RKO (cell line): ENCODE measurements at regions not wholly inside any gene's neighbourhood (a gene's known extent, or its start where the extent isn't known, plus 50 kb on each side); places are given as distances from the start of the nearest gene placed in this dataset.

Experiments used
- DNase-seq: peaks from one replicate; pipeline ENCODE4 v3.0.0-alpha.2; 2016; ENCODE audit warnings: low spot score

DNA sequence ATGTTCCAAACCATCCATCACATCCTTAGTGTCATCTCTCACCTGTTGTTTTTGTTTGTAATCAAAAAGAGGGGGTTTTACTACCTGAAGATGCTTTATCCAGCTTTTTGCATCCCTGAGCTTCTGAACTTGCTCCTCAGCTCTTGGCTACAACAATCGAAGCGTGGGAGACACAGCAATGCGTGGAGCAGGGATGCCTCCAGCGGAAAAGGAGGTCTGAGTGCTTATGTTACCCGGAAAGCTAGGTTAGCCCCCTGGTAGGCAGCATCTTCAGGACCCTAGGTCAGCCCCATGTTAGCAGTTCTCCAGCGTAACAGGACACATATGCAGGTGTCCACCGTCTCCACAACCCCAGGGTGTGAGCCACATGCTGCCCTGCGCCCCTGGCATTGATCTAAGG, 141.5 kb downstream of the RRAGC start:
- no peak for DNase-seq

DNA sequence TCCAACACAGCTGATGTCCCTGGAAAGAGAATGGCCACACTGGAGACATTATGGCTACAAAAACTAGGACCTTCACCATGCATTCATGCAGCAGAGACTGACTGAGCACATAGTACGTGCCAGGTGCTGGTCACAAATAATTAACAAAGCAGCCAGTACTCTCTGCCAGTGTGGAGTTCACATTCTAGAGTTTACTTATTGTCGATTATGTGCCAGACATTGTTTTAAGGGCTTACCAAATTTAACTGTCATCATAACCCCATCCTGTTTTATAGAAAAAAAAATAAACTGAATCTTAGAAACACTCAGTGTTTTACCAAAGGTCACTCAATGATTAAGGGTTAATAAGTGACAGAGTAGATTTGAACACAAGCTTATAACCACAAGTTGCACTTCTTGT, 143.3 kb downstream of the RRAGC start:
- no peak for DNase-seq

DNA sequence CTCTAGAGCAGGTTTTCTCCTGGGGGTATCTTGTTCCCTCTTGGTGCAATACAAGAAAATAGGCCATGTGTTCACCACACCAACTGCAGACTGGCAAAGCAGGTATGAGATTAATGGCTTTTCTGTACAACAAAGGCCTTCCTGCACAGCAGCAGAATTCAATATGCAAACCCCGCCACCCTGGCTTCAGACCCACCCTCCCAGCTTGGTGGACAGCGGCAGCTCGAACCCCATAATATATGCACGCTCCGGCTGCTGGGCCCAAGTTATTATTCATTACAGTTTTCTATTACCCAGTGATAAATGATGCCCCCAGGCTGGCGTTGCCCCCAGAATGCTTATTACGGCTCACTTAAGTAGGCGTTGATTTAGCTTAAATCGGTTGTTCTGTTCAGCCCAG, 144.2 kb downstream of the RRAGC start:
- no peak for DNase-seq

DNA sequence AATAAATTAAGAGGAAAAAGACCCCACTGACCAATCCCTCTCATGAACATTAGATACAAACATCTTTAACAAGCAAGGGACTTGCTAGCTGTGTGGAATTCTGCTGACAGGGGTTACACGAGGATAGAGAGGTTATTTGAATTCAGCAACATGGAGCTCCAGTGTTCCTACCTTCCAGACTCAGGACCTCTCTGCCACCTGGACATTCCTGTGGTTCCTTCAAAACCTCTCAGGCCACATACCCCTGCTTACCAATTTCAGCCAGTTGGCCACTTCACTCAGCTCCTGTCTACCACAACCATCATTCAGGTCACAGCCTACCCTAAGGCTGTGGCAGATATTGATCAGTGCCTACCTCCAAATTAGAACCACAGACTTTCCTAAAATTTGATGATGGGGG, 147.5 kb downstream of the RRAGC start:
- DNase-seq, result no peak

DNA sequence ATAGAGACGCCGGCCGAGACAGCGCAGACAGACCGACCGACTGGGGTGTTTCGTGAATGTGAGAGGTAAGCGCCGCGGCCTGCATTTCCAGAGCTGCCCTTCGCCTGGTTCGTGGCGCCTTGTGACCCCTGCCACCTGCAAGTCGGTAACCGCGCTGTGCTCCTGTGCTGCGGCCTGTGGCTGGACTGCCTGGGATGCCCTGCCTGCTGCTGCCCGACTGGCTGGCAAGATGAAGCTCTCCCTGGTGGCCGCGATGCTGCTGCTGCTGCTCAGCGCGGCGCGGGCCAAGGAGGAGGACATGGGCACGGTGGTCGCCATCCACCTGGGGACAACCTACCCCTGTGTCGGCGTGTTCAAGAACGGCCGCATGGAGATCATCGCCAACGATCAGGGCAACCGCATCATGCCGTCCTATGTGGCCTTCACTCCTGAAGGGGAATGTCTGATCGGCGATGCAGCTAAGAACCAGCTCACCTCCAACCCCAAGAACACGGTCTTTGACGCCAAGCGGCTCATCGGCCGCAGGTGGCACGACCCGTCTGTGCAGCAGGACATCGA, 150.8 kb downstream of the RRAGC start:
- no peak for DNase-seq

DNA sequence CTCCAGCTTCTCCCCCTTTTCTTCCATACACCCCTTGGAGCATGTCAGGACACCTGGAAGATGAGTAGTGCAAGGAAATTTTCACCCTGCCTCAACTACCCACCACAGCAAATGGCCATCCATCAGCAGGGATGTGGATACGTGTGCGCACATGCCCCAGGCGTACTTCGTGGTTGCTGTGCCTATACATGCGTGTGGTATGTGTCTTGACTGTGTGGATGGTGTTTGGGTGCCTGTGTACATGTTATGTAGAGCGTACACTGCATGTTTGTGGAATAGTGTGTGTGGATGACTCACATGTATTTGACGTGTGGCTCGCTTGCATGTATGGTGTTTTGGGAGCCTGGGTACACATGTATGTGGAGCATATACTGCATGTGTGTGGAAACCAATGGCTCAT, 158.5 kb downstream of the RRAGC start:
- no peak for DNase-seq

DNA sequence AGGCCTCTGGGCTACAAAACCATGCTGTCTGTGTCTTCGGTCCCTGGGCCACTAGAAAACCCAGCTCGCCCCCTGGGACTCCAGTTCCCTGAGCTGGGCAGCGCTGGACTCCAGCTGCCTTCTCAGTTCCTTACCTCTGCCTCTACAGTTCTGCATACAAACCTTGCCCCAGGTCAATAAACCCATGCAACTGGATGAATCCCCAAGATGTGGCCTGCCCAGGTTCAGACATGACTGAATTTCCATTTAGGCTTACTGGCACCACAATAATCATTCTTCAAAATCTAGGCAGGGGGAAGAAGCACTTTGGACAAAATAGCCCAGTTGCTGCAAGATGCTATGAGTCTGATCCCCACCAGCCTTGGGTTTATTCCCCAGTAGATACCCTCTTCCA, 159.5 kb downstream of the RRAGC start:
- DNase-seq, result no peak

DNA sequence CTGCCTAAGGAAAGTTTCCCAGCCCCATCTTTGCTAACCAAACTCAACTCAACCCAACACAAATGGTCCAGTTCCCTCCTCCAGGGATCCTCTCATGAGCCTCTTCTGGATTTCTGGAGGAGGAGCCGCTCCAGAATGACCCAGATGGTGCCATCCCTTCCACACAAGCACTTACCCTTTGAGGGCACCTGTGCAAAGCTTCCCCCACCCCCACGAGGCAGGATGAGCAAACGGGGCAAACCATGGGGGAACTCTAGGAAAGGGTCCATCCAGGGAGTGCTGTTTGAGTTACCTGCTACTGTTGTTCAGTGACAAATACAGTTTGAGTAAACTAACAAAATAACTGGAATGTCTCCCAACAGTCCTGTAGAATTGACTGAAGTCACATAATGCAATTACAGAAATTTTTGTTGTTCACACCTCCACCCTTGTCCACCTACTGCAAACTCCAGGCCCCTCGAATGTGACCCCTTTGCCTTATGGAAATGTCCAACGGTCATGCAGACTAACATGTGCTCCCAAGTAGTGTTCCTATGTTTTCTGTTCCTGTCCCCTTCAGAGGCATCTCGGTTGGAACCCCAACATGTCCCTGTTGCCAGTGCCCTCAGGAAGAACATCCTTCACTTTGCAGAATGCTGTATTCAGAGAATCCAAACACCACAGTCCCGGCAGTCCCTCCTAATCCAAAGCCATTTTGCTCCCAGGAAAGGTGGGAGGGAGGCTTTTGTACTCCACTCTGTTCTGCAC, 160.1 kb downstream of the RRAGC start:
- DNase-seq, result no peak

DNA sequence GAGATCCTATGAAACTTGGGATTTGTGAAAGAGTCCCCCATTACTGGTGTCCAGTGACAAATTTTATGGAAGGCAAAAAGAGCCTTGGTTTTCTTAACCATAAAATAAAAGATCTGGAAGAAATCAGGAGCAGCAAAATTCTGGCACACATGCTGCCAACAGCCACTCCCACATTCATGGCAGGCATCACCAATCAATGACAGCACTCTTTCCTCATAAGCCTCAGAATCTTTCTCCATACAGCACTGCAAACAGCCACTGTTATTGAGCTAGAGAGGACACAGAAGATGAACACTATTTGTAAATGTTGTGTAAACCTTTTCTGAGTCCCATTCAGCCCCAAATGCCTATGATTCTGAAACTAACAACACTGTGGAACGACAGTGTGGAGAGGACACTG, 162.2 kb downstream of the RRAGC start:
- no peak for DNase-seq

DNA sequence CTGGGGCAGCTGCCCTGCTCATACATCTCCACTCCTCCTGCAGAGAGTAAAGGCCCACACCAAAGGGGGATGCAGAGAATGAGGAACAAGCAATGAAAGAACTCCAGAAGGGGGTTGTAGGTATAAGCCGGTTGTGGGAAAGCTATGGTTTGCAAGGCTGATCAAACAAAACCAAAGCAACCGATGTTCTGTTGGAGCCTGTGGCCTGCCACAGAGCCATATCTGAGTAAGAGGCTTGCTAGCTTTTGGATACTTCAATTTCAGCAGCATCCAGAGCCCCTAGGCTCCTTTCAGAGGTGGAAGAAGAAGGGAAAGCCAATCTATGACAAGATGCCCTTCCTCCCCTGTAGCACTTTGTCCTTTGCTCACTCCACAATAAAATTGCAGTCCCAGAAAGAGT, 163.2 kb downstream of the RRAGC start:
- no peak for DNase-seq

DNA sequence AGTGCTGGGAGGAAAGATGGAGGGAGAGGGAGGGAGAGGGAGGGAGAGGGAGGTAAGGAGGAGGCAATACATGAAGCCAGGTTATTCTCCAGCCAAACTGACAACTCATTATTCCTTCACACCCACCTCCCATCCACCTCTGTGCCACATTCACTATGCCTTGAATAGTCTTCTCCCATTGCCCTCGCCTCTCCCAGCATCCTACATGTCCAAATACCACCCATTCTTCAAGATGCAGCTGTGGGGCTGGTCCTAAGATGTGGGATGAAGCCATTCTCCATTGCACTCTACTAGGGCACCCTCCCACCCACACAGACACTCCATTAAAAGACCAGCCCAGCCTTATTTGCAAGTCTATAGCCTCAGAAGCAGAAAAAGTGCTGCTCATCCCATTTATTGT, 165.8 kb downstream of the RRAGC start:
- no peak for DNase-seq

DNA sequence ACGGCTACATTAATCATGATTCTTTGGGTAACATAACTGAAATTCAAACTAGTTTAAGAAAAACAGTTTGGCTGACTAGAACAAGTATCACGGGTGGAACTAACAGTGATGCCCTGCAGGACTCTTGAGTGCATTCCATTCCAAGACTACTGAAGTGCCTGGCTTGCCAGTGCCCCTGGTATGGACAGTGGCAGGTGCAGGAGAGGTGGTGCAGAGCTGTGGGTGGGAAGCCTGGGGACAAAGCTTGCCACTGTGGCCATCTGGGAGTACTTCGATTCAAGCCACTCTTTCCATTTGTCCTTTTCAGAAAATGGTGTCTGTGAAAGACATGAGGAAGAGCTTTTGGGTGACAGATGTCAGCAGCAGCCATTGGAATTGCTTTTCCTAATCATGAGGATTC, 166.5 kb downstream of the RRAGC start:
- no peak for DNase-seq

DNA sequence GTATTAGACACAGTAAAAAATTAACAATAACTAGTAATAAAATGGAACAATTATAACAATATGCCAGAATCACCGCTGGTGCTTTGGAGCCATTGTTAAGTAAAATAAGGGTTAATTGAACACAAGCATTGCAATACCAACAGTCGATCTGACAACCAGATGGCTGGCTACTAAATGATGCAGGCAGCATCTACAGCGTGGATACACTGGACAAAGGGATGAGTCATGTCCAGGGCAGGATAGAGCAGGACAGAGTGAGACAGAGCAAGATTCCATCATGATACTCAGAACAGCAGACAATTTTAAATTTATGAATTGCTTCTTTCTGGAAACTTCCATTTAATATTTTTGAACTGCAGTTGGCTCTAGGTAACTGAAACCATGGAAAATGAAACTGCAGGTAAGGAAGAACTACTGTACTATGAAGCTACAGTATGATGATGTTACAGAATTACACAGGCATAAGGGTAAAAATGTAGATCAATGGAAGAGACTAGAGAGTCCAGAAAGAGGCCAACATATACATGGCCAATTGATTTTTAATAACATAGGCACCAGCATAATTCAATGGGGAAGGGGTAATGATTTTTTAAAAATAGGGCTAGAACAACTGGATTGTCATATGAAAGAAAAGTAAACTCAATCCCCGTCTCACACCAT, 168.7 kb downstream of the RRAGC start:
- peak; percentile 41 for DNase-seq

DNA sequence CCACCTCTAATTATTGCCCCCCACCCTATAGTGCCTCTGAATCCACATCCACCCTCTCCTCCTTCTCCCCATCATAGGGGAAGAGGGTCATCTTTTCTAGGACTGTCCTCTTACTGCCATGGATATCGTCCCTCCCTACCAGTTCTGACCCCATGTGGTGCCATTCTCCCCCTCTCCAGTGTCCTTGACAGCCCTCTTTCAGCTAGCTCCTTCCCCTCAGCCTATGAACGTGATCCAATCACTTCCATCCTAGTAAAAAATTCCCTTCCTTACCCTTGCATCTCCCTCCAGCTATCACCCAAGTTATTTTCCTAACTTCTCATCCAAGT, 172.7 kb downstream of the RRAGC start:
- DNase-seq, result no peak

DNA sequence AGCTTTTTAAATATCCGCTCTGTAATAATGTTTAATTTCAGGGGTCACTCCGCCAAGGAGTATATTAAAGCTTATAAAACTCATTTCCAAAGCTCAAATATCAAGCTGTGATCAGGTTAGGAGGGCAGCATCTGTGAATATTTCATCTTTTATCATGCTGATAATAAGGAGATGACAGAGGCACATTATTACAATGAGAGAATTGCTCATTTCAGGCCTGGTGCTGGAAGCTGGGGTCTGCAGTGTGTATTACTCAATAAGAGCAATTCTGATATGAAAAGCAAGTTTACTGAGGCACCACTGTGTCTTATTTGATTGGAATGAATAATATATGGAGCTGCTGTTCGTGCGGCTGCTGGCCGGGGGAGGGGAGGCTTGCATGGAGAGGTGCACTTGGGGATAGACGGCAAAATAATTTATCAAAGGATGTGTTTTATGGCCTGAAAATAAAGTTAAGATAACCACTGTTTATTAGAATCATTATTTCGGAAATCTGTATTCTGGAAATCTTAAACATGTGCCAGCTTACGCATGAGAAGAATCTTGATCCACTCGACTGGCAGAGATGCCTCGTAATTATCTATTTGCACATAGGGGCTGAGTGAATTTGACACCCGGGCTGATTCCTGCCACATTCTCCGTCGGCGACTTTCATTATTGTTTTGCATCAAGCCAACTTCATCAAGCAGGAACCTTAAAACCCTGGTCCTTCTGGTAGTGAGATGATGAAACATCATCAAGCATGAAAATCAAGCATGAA, 173.2 kb downstream of the RRAGC start:
- DNase-seq, result no peak

DNA sequence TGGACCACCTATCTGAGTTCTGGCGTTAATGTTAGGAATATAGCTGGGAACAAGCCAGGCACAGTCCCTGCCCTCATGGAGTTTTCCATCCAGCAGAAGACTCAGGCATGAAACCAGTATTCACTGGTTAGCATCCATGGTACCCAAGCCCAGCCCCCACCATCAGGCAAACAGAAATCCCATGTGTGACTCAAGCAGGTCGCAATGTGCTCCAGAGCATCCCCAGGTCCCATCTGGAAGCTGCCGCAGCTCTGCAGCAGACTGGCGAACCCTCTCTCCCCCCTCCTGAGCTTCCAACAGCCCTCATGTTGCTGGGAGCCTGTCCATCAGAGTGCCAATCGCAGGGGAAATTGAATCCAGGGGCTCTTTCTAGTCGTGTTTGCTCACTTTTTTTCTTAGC, 174.2 kb downstream of the RRAGC start:
- no peak for DNase-seq

DNA sequence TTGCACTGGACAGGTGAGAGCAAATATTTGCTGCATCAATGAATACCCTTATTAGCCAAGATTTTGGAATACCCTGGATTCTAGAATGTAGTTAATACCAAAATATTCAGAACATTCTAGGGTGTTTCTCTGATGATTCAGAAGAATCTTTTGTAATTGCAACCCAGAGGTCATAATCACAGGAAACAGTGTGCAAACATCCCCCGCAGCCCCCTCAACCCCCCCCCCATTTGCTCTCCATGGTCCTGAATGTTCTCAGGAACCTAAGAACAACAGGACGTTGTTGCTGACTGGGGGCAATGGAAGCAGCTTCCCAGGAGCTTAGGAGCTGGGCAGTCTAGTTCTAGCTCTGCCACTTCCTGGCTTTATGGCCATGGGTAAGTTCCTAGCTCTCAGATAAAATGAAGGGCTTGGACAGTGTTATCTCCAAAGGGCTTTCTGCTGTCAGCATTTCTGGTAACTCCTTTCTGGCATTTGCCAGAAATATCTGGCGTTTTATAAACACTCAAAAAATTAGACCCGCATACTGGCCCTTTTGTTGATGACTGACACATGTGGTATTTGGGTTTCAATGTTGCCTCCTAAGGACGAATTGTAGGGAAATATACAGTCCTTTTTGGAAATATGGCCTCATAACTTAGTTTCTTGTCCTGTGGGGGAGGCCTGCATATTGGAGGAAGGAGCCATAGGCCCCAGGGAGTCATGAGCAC, 178.6 kb downstream of the RRAGC start:
- peak; percentile 44 for DNase-seq

DNA sequence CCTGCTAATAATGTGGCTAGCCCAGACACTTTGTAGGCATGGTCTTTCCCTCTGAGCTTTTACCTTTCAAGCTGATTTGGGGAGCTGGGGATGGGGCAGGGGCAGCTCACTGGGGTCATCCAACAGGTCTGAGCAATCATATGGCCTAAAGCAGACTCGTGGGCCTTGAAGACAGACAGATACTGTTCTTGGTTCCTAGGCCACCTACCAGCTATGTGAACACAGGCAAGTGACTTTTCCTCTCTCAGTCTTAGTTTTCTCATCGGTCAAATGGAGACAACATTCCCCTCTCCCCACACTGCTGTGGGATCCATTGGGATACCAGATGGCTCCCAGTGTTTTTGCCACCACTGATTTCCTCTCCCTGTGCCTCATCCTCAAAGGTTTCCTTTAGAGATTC, 181.8 kb downstream of the RRAGC start:
- no peak for DNase-seq

DNA sequence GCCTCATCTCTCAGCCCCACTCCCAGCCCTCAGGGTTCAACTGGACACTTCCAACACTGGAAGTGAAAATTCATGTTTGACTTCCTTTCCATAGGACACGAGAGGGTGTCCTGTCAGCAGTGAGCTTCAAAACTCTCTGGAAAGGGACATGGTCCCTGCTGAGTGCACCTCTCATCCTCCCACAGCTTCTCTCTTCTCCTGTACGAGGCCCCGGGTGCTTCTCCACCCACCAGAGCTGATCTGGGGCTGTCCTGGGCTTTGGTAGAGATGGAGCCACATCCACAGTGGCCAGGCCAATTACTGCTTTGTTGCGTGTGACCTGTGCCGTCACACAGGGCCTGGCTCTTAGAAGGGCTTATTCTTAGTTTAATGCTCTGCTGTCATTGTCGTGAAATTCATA, 182.3 kb downstream of the RRAGC start:
- no peak for DNase-seq

DNA sequence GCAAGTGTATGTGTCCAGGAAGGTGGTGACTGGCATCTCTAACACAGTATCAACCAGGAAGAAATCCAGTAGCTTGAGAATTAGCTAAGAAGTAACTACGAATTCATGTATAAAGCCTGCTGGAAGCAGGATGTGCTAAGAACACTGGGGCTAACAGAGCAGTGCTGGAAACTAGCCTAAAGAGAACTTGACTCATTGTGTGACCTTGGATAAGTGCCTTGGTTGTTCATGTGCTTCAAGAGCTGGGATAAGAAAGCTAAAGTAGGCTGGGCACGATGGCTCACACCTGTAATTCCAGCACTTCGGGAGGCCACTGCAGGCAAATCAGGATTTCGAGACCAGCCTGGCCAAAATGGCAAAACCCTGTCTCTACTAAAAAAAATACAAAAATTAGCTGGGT, 186.9 kb downstream of the RRAGC start:
- DNase-seq, result no peak

DNA sequence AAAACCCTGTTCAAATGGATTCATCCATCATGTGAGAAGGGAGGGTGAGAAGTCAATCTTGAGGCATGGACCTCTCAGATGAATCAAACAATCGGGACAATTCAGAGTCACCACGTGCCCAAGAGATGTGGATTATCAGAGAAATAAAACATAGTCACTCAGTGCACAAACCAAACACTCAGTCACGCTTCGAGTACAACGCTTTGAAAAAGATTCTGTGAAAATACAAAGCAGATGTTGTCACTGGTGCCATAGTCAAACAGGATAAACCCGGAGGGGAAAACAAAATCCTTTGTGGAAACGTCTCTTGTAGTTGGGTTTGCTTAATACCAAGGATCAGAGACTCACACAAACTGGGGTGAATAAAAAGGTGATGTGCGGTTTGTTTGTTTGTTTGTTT, 188.4 kb downstream of the RRAGC start:
- DNase-seq, result no peak

DNA sequence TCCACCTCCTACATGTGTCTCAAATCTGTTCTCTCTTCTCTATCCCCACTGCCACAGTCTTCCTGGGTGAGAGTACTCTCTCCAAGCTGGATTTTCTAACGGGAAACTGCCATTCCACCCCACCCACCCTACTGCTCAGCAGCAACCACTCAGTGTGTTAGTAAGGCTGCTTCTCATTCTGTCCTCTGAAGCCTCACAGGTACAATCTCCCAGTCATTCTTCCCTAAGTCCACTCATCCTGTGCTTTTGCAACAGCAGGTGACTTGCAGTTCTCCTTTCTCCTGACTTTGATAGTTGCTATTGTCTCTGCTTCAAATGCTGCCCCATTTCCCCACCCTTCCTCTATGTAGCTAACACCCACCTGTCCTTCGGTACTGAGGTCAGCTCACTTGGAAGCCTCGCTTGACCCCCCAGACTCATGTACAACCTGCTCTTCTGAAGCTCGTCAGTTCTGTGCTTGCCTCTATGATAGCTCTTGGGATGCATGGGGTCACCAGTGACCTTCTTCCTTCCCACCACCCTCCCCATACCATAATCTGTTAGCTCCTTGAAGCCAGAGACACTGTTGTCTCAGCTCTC, 188.9 kb downstream of the RRAGC start:
- no peak for DNase-seq
